OCI-LY7 (cell line): ENCODE measurements at regions not wholly inside any gene's neighbourhood (a gene's known extent, or its start where the extent isn't known, plus 50 kb on each side); places are given as distances from the start of the nearest gene placed in this dataset.

Source experiments
- CTCF ChIP-seq: fragments of 200-600 bp; sonication (generic); conservative IDR thresholded peaks from 2 replicates; pipeline ENCODE4 v1.5.1; 2014; ENCODE audit warnings: mild to moderate bottlenecking, antibody characterized with exemption, low read length, moderate library complexity, mixed read lengths
- EZH2phosphoT487 ChIP-seq: fragments of 200-600 bp; sonication (generic); IDR thresholded peaks from 2 replicates; pipeline ENCODE4 v1.6.1; 2018; ENCODE audit warnings: low read depth, borderline replicate concordance, mild to moderate bottlenecking, mixed run types, antibody characterized with exemption, low read length, moderate library complexity, mixed read lengths

GRCh38 chr1:5686195-5686594 is 306.0 kb downstream of the NPHP4 start:
- no peak for TF ChIP-seq CTCF
- TF ChIP-seq EZH2phosphoT487, result no peak
